Osteocyte (in vitro differentiated cells): ENCODE measurements at regions not wholly inside any gene's neighbourhood (a gene's known extent, or its start where the extent isn't known, plus 50 kb on each side); places are given as distances from the start of the nearest gene placed in this dataset.

Experiments
- DNase-seq: peaks from one replicate; pipeline ENCODE4 v3.0.0; 2021; ENCODE audit warnings: mixed read lengths; ENCODE audit not compliant: unreplicated experiment; ENCODE audit errors: extremely low spot score
- H3K27ac Mint-ChIP-seq: one replicate; pipeline ENCODE4 v1.8.0; 2021; ENCODE audit warnings: mild to moderate bottlenecking, mixed read lengths; ENCODE audit not compliant: unreplicated experiment
- H3K27me3 Mint-ChIP-seq: one replicate; pipeline ENCODE4 v1.8.0; 2021; ENCODE audit warnings: mixed read lengths; ENCODE audit not compliant: unreplicated experiment
- H3K36me3 Mint-ChIP-seq: one replicate; pipeline ENCODE4 v1.8.0; 2021; ENCODE audit warnings: mixed read lengths; ENCODE audit not compliant: unreplicated experiment
- H3K4me1 Mint-ChIP-seq: one replicate; pipeline ENCODE4 v1.8.0; 2021; ENCODE audit warnings: mixed read lengths; ENCODE audit not compliant: unreplicated experiment
- H3K4me3 Mint-ChIP-seq: one replicate; pipeline ENCODE4 v1.8.0; 2021; ENCODE audit warnings: mild to moderate bottlenecking, moderate library complexity, mixed read lengths; ENCODE audit not compliant: unreplicated experiment
- H3K9me3 Mint-ChIP-seq: one replicate; pipeline ENCODE4 v1.8.0; 2021; ENCODE audit warnings: mixed read lengths; ENCODE audit not compliant: unreplicated experiment
- CTCF ChIP-seq: fragments of 200-600 bp; sonication (generic); IDR thresholded peaks from 2 replicates; pipeline ENCODE4 v1.5.0; 2021; ENCODE audit warnings: antibody characterized with exemption, mild to moderate bottlenecking, moderate library complexity

DNA sequence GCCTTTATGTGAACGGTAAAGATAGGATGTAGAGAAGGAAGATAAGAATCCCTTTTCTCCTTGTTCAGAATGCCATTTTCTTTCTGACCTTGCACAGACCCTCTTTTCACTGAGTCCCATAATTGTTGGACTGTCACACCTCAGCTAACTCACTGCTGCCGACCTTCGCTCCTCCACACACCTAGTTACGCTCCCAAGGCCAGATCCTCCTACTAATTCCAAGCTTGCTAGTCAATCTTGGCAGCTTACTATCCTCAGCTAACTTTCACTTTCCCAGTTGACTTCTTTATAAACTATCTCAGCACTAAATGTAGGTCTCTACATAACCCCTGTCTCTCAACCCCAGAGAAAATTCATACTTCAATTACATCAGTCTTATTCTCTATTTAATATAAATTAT lies 471.8 kb upstream of the PRMT6 start:
- Mint-ChIP-seq H3K36me3 (no peaks in the 10 kb centered on the region), H3K27ac (no peak overlapping the region), H3K9me3 (peaks cover 53% of the 10 kb centered on the region), H3K27me3 (no peaks in the 10 kb centered on the region), H3K4me1 (no peaks in the 10 kb centered on the region), H3K4me3 (no peak overlapping the region)
- DNase-seq, result no peak
- TF ChIP-seq CTCF, result no peak

DNA sequence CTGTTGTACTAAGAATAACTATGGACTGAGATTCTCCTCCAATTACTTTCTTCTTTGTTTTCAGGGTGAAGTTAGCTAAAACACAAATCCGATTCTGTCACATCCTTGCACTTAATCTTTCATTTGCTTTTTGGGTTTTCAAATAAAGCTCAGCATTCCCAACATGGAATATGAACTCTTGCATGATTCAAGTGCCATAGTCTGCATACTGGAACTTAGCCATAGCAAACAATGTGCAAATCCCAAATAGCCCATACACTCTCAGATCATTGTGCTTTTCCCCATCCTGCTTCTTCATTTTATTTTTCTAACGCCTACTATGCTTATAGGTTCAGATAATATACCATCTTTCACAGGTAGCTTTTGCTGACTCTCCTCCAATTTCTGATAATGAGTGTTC lies 455.8 kb upstream of the PRMT6 start:
- DNase-seq, result no peak
- H3K36me3 Mint-ChIP-seq, result no peaks in the 10 kb centered on the region
- H3K4me1 Mint-ChIP-seq, result no peaks in the 10 kb centered on the region
- TF ChIP-seq CTCF, result no peak
- peaks cover 8% of the 10 kb centered on the region for H3K9me3 Mint-ChIP-seq
- no peak overlapping the region for H3K27ac Mint-ChIP-seq
- H3K27me3 Mint-ChIP-seq, result no peaks in the 10 kb centered on the region
- H3K4me3 Mint-ChIP-seq, result no peak overlapping the region

DNA sequence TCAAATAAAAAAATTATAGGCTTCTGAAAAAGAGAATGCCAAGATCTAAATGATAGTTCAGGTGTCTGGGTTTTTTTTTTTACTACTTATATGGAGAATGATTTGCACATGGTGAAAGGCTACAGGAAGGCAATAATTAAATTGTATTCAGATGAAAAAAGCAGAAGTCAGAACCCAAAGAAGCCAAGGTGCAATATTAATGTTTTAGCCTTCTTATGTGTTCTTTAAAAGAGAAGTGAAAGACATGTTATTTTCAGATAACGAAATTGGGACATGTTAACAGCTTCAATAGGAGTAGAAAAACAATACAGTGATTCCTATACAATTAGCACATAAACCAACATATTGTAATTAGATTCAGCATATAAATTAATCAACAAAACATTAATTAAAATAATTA lies 452.9 kb upstream of the PRMT6 start:
- Mint-ChIP-seq H3K4me3 (no peak overlapping the region), H3K9me3 (peaks cover 8% of the 10 kb centered on the region), H3K27ac (no peak overlapping the region)

DNA sequence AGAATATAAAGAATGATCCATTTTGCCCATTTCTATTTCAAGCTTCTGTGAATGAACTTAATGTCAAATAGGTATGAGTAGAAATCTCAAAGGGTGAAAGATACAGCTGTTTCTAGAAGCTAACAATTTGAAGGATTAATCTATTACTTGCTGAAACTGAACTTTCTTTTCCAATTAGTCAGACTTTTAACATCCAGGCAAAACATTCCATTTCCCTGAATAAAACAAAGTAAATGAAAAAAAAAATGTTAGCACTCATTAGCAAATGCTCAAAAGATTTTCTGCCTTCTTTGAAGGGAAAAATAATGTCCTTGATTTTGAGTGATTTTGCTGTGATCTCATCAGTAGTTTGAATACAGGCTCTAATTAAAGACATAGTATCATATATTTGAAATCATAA lies 447.6 kb upstream of the PRMT6 start:
- no peak for DNase-seq
- Mint-ChIP-seq H3K9me3 (peaks cover 5% of the 10 kb centered on the region), H3K4me3 (no peak overlapping the region), H3K27me3 (no peaks in the 10 kb centered on the region), H3K36me3 (no peaks in the 10 kb centered on the region), H3K4me1 (no peaks in the 10 kb centered on the region), H3K27ac (no peak overlapping the region)
- TF ChIP-seq CTCF, result no peak

More for the DNA sequence above, 452.9 kb upstream of the PRMT6 start:
- no peak for TF ChIP-seq CTCF
- no peaks in the 10 kb centered on the region for H3K36me3 Mint-ChIP-seq
- no peak for DNase-seq
- H3K27me3 Mint-ChIP-seq, result no peaks in the 10 kb centered on the region
- no peaks in the 10 kb centered on the region for H3K4me1 Mint-ChIP-seq

GRCh38 chr1:106613068-106613467 lies 443.4 kb upstream of the PRMT6 start:
- peaks cover 17% of the 10 kb centered on the region for H3K9me3 Mint-ChIP-seq
- no peak for TF ChIP-seq CTCF
- no peak overlapping the region for H3K27ac Mint-ChIP-seq
- no peak overlapping the region for H3K4me3 Mint-ChIP-seq
- no peak for DNase-seq
- H3K27me3 Mint-ChIP-seq, result no peaks in the 10 kb centered on the region
- H3K4me1 Mint-ChIP-seq, result no peaks in the 10 kb centered on the region
- H3K36me3 Mint-ChIP-seq, result no peaks in the 10 kb centered on the region
